WTC11 (cell line): ENCODE measurements at regions not wholly inside any gene's neighbourhood (a gene's known extent, or its start where the extent isn't known, plus 50 kb on each side); places are given as distances from the start of the nearest gene placed in this dataset.

Experiments used
- TCF7 ChIP-seq: sonication (generic); formaldehyde crosslinking; IDR thresholded peaks from 2 replicates; pipeline ENCODE4 v1.8.0; 2022; ENCODE audit warnings: mild to moderate bottlenecking, low read depth, missing genetic modification reagents, moderate library complexity
- TF ChIP-seq, protein P1 (sequence below): fragments of 200-600 bp; IDR thresholded peaks from 2 replicates; pipeline ENCODE4 v1.8.0; 2022; ENCODE audit warnings: antibody characterized with exemption
- TF ChIP-seq, protein P2 (sequence below): sonication (generic); formaldehyde crosslinking; IDR thresholded peaks from 2 replicates; pipeline ENCODE4 v1.8.1; 2022; ENCODE audit warnings: low read depth, mild to moderate bottlenecking, moderate library complexity, missing genetic modification reagents, borderline replicate concordance

DNA sequence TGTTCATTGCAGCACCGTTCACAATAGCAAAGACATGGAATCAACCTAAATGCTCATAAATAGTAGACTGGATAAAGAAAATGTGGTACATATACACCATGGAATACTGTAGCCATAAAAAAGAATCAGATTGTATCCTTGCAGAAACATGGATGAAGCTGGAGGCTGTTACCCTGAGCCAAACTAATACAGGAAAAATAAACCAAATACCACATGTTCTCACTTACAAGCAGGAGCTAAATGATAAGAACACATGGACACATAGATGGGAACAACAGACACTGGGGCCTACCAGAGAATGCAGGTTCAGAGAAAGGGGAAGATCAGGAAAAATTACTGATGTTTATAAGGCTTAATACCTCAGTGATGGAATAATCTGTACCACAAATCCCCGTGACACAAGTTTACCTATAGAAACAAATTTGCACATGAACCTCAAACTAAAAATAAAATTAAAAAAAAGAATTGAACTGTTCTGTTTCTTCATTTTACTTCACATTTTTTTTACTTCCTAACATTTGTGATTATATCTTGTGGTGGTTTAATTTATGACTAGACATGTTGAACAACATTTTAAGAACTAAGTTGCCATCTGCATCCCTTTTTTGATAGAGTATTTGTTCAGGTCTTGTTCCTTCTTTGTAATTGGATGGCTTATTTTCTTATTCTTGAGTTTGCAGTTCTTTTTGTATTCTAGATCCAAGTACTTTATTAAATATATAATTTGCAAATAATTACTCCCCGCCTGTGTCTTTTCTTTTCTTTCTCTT is 835.2 kb downstream of the FSCB start:
- TF ChIP-seq, protein P1, sequence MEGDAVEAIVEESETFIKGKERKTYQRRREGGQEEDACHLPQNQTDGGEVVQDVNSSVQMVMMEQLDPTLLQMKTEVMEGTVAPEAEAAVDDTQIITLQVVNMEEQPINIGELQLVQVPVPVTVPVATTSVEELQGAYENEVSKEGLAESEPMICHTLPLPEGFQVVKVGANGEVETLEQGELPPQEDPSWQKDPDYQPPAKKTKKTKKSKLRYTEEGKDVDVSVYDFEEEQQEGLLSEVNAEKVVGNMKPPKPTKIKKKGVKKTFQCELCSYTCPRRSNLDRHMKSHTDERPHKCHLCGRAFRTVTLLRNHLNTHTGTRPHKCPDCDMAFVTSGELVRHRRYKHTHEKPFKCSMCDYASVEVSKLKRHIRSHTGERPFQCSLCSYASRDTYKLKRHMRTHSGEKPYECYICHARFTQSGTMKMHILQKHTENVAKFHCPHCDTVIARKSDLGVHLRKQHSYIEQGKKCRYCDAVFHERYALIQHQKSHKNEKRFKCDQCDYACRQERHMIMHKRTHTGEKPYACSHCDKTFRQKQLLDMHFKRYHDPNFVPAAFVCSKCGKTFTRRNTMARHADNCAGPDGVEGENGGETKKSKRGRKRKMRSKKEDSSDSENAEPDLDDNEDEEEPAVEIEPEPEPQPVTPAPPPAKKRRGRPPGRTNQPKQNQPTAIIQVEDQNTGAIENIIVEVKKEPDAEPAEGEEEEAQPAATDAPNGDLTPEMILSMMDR = no peak
- TF ChIP-seq TCF7 (CRISPR knock-in tag) = no peak
- TF ChIP-seq, protein P2, sequence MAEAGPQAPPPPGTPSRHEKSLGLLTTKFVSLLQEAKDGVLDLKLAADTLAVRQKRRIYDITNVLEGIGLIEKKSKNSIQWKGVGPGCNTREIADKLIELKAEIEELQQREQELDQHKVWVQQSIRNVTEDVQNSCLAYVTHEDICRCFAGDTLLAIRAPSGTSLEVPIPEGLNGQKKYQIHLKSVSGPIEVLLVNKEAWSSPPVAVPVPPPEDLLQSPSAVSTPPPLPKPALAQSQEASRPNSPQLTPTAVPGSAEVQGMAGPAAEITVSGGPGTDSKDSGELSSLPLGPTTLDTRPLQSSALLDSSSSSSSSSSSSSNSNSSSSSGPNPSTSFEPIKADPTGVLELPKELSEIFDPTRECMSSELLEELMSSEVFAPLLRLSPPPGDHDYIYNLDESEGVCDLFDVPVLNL (CRISPR knock-in tag) = no peak
